ENCODE measurements at regions not wholly inside any gene's neighbourhood (a gene's known extent, or its start where the extent isn't known, plus 50 kb on each side); places are given as distances from the start of the nearest gene placed in this dataset.

GRCh38 chr14:106390401-106390800 is 864.0 kb downstream of the TMEM121 start:
- intact Hi-C loops (cut with micrococcal nuclease) = no loop called here
- dilution Hi-C loops (cut with MboI; ENCODE audit: extremely low pct_ligation_motif_present, low sequenced_read_pairs) = no loop called here
- FAIRE-seq = no peak

More at GRCh38 chr14:106390401-106390800, 864.0 kb downstream of the TMEM121 start:
- Histone ChIP-seq H3K4me3 (replicated peaks in 1 of 3; ENCODE audit: insufficient read depth in 1 of 3, low read depth in 1 of 3, low read length in 3 of 3) (no peak overlapping the region), H3K36me3 (ENCODE audit: control insufficient read depth in 2 of 2, extremely low read depth in 1 of 2, insufficient read depth in 2 of 2, low read length in 2 of 2) (no peaks in the 10 kb centered on the region), H3K4me1 (ENCODE audit: control insufficient read depth, extremely low read depth, insufficient read depth, low read length) (no peaks in the 10 kb centered on the region), H3K9me1 (replicated peaks; ENCODE audit: control insufficient read depth, extremely low read depth, insufficient read depth, low read length) (no peaks in the 10 kb centered on the region), H3K79me2 (ENCODE audit: control insufficient read depth, insufficient read depth, low read length) (no peaks in the 10 kb centered on the region), H3K4me2 (ENCODE audit: insufficient read depth, low read length) (no peak overlapping the region), H3K9me3 (replicated peaks; ENCODE audit: control insufficient read depth, insufficient read depth, low read length) (peaks cover 7% of the 10 kb centered on the region), H4K20me1 (replicated peaks; ENCODE audit: control insufficient read depth, extremely low read depth, insufficient read depth, low read length) (no peaks in the 10 kb centered on the region), H3K27ac (ENCODE audit: insufficient read depth, low read depth, low read length) (no peak overlapping the region), H3K9ac (replicated peaks; ENCODE audit: extremely low read depth, insufficient read depth, low read length) (no peak overlapping the region), H3K27me3 (ENCODE audit: control insufficient read depth in 2 of 2, insufficient read depth in 2 of 2, low read length in 2 of 2) (no peaks in the 10 kb centered on the region), H2AFZ (ENCODE audit: low read depth, low read length) (no peak overlapping the region)
- BruUV-seq (replicated peaks) = no TSS peak
- DNase-seq (ENCODE audit: low read depth, low spot score) = no peak
- CTCF ChIA-PET = no interaction called here
- TF ChIP-seq JUN (IDR thresholded peaks at IDR 0.05; ENCODE audit: borderline replicate concordance, insufficient read depth, insufficient read length, low read depth) (no peak), EZH2 (IDR thresholded peaks at IDR 0.05; ENCODE audit: borderline replicate concordance, low read depth, low read length, severe bottlenecking) (no peak), GATA2 (IDR thresholded peaks at IDR 0.05; ENCODE audit: insufficient read depth, insufficient read length, low read depth, low read length) (no peak), MAX (IDR thresholded peaks at IDR 0.05; ENCODE audit: insufficient read depth, insufficient read length) (no peak), CTCF (IDR thresholded peaks at IDR 0.05; ENCODE audit: extremely low read depth in 1 of 2, insufficient read depth in 1 of 2, low read depth in 1 of 2, low read length in 2 of 2) (no peak), POLR2A (IDR thresholded peaks at IDR 0.05; ENCODE audit: low read depth, low read length) (no peak), FOS (IDR thresholded peaks at IDR 0.05; ENCODE audit: borderline replicate concordance, insufficient read depth, low read length) (no peak), POLR2AphosphoS5 (IDR thresholded peaks at IDR 0.05; ENCODE audit: insufficient read depth, low read depth, low read length) (no peak), MYC (IDR thresholded peaks at IDR 0.05; ENCODE audit: low read depth, low read length) (no peak)
- POLR2A ChIA-PET = no interaction called here

All from endothelial cell of umbilical vein (primary cell).